ENCODE measurements at regions not wholly inside any gene's neighbourhood (a gene's known extent, or its start where the extent isn't known, plus 50 kb on each side); places are given as distances from the start of the nearest gene placed in this dataset.
"Not testable (repeated sequence)": the region's sequence is repeated elsewhere in the genome, so short reads cannot be mapped to it uniquely, and the experiment has no call there.

DNA sequence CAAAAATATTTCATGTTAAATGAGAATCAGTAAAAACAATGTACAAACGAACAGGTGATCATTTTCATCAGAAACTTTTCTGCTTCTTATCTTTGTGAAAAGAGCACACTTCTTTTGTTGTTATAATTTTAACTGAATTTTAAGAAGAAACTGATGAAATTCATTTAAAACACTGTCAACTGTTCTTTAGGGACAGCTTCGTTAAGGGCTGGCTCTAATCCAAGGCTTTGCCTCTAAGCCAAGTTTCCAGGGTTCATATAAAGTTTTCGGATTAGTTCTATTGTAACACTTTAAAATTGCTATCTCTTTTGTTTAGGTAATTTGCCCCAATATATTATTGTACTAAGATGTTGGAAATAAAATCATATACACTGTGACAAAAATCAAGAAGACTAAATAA lies 559.2 kb downstream of the TUSC1 start:
- Histone ChIP-seq H3K9me3 (ENCODE audit: low read length) (no peaks in the 10 kb centered on the region), H3K27ac (ENCODE audit: low read length) (no peak overlapping the region), H3F3A (ENCODE audit: low read length, unreplicated experiment) (no peaks in the 10 kb centered on the region), H3K27me3 (ENCODE audit: low read length) (no peaks in the 10 kb centered on the region), H3K9ac (ENCODE audit: low read length) (no peak overlapping the region), H3K9me2 (replicated peaks; ENCODE audit: low read length) (no peaks in the 10 kb centered on the region), H3K4me1 (ENCODE audit: insufficient read depth, low read length) (no peaks in the 10 kb centered on the region), H3K36me3 (ENCODE audit: low read depth, low read length) (no peaks in the 10 kb centered on the region), H3K4me3 (ENCODE audit: low read length) (no peak overlapping the region), H2AFZ (ENCODE audit: low read length) (no peak overlapping the region), H3K79me2 (ENCODE audit: low read length) (no peaks in the 10 kb centered on the region), H3K4me2 (ENCODE audit: low read length) (no peak overlapping the region), H4K20me1 (ENCODE audit: low read length) (no peaks in the 10 kb centered on the region)
- intact Hi-C loops (cut with micrococcal nuclease): no loop called here
- ChIA-PET POLR2A (ENCODE audit: unreplicated experiment) (no interaction called here), CTCF (no interaction called here)
- no peak for ATAC-seq
- no peak for DNase-seq
- no peak for TF ChIP-seq EZH2phosphoT487 (IDR thresholded peaks at IDR 0.05; ENCODE audit: borderline replicate concordance, low read length)
- TF ChIP-seq, protein P1, sequence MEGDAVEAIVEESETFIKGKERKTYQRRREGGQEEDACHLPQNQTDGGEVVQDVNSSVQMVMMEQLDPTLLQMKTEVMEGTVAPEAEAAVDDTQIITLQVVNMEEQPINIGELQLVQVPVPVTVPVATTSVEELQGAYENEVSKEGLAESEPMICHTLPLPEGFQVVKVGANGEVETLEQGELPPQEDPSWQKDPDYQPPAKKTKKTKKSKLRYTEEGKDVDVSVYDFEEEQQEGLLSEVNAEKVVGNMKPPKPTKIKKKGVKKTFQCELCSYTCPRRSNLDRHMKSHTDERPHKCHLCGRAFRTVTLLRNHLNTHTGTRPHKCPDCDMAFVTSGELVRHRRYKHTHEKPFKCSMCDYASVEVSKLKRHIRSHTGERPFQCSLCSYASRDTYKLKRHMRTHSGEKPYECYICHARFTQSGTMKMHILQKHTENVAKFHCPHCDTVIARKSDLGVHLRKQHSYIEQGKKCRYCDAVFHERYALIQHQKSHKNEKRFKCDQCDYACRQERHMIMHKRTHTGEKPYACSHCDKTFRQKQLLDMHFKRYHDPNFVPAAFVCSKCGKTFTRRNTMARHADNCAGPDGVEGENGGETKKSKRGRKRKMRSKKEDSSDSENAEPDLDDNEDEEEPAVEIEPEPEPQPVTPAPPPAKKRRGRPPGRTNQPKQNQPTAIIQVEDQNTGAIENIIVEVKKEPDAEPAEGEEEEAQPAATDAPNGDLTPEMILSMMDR (conservative IDR thresholded peaks at IDR 0.05; ENCODE audit: low read depth, low read length): no peak
- TF ChIP-seq EZH2 (IDR thresholded peaks at IDR 0.05; ENCODE audit: low read length, unreplicated experiment): no peak
- BruUV-seq (replicated peaks): no TSS peak

DNA sequence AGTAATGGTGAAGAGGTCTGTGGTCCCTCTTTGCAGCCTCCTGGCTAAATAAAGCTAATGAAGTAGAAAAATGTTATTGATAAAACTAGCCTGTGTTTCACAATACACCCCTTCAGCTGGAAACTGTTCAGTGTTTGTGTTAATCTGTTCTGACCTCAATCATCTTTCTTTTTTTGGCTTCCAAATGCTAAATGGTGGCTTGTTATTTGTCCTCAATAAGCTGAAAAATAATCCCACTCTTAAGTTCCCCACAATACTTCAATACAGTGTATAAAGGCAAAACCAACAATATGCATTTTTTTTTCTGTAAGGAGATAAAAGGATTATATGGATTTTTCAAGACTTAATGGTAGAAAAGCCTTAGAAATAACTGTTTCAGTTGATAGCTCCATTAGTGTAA lies 560.5 kb downstream of the TUSC1 start:
- ChIA-PET POLR2A (ENCODE audit: unreplicated experiment) (no interaction called here), CTCF (no interaction called here)
- no peaks in the 10 kb centered on the region for H4K20me1 ChIP-seq (ENCODE audit: low read length)
- no peak overlapping the region for H3K4me2 ChIP-seq (ENCODE audit: low read length)
- intact Hi-C loops (cut with micrococcal nuclease): no loop called here
- no peaks in the 10 kb centered on the region for H3K27me3 ChIP-seq (ENCODE audit: low read length)
- H3K9ac ChIP-seq (ENCODE audit: low read length): no peak overlapping the region
- H3K9me3 ChIP-seq (ENCODE audit: low read length): no peaks in the 10 kb centered on the region
- no peak for DNase-seq
- H3K27ac ChIP-seq (ENCODE audit: low read length): no peak overlapping the region
- TF ChIP-seq, protein P1 (conservative IDR thresholded peaks at IDR 0.05; ENCODE audit: low read depth, low read length): no peak
- TF ChIP-seq EZH2phosphoT487 (IDR thresholded peaks at IDR 0.05; ENCODE audit: borderline replicate concordance, low read length): no peak
- no peak for TF ChIP-seq EZH2 (IDR thresholded peaks at IDR 0.05; ENCODE audit: low read length, unreplicated experiment)
- no peak overlapping the region for H3K4me3 ChIP-seq (ENCODE audit: low read length)
- H3K4me1 ChIP-seq (ENCODE audit: insufficient read depth, low read length): no peaks in the 10 kb centered on the region
- no peak for ATAC-seq
- H3K36me3 ChIP-seq (ENCODE audit: low read depth, low read length): no peaks in the 10 kb centered on the region
- H3F3A ChIP-seq (ENCODE audit: low read length, unreplicated experiment): no peaks in the 10 kb centered on the region
- H3K79me2 ChIP-seq (ENCODE audit: low read length): no peaks in the 10 kb centered on the region
- H2AFZ ChIP-seq (ENCODE audit: low read length): no peak overlapping the region
- no peaks in the 10 kb centered on the region for H3K9me2 ChIP-seq (replicated peaks; ENCODE audit: low read length)
- no TSS peak for BruUV-seq (replicated peaks)

DNA sequence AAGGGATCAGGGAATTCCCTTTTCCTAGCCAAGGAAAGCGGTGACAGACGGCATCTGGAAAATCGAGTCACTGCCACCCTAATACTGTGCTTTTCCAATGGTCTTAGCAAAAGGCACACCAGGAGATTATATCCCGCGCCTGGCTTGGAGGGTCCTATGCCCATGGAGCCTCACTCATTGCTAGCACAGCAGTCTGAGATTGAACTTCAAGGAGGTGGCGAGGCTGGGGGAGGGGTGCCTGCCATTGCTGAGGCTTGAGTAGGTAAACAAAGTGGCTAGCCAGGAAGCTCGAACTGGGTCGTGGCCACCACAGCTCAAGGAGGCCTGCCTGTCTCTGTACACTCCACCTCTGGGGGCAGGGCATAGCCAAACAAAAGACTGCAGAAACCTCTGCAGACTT lies 556.5 kb upstream of the IZUMO3 start:
- H3K36me3 ChIP-seq (ENCODE audit: low read depth, low read length); intact Hi-C loops (cut with micrococcal nuclease); H3K4me3 ChIP-seq (ENCODE audit: low read length); CTCF ChIA-PET; H3F3A ChIP-seq (ENCODE audit: low read length, unreplicated experiment); H3K9ac ChIP-seq (ENCODE audit: low read length); H3K9me2 ChIP-seq (replicated peaks; ENCODE audit: low read length); H3K4me1 ChIP-seq (ENCODE audit: insufficient read depth, low read length); H3K9me3 ChIP-seq (ENCODE audit: low read length); DNase-seq; BruUV-seq (replicated peaks); H2AFZ ChIP-seq (ENCODE audit: low read length); H3K79me2 ChIP-seq (ENCODE audit: low read length); POLR2A ChIA-PET (ENCODE audit: unreplicated experiment); H3K27ac ChIP-seq (ENCODE audit: low read length); H3K27me3 ChIP-seq (ENCODE audit: low read length); H4K20me1 ChIP-seq (ENCODE audit: low read length); ATAC-seq; H3K4me2 ChIP-seq (ENCODE audit: low read length): not testable (repeated sequence)

All from PC-3 (cell line).